GM19023 (cell line): ENCODE measurements at regions not wholly inside any gene's neighbourhood (a gene's known extent, or its start where the extent isn't known, plus 50 kb on each side); places are given as distances from the start of the nearest gene placed in this dataset.
"Not testable (repeated sequence)": the region's sequence is repeated elsewhere in the genome, so short reads cannot be mapped to it uniquely, and the experiment has no call there.

ENCODE experiments used
- ATAC-seq: cut with Tn5 transposase; IDR thresholded peaks from one replicate; pipeline ENCODE4 v1.9.1; 2021; ENCODE audit warnings: mild to moderate bottlenecking, moderate library complexity; ENCODE audit not compliant: unreplicated experiment

- ATAC-seq = no peak
Observed at GRCh38 chr9:106481013-106481609, 381.9 kb upstream of the ZNF462 start.

- no peak for ATAC-seq
Observed at GRCh38 chr9:106482733-106483132, 380.2 kb upstream of the ZNF462 start.

- no peak for ATAC-seq
Observed at GRCh38 chr9:106486685-106487084, 376.3 kb upstream of the ZNF462 start.

- no peak for ATAC-seq
Observed at GRCh38 chr9:106487266-106487665, 375.7 kb upstream of the ZNF462 start.

GRCh38 chr9:106492126-106492525, 370.8 kb upstream of the ZNF462 start:
- ATAC-seq = not testable (repeated sequence)

GRCh38 chr9:106500171-106500570, 362.8 kb upstream of the ZNF462 start:
- ATAC-seq = no peak

- ATAC-seq = not testable (repeated sequence)
Observed at GRCh38 chr9:106501210-106501609, 361.8 kb upstream of the ZNF462 start.

- no peak for ATAC-seq
Observed at GRCh38 chr9:106502930-106503329, 360.0 kb upstream of the ZNF462 start.

GRCh38 chr9:106503759-106504158, 359.2 kb upstream of the ZNF462 start:
- no peak for ATAC-seq

- no peak for ATAC-seq
Observed at GRCh38 chr9:106526716-106527204, 336.2 kb upstream of the ZNF462 start.

GRCh38 chr9:106528158-106528557, 334.8 kb upstream of the ZNF462 start:
- ATAC-seq = no peak

- no peak for ATAC-seq
Observed at GRCh38 chr9:106529616-106530015, 333.4 kb upstream of the ZNF462 start.

- no peak for ATAC-seq
Observed at GRCh38 chr9:106531491-106531890, 331.5 kb upstream of the ZNF462 start.

GRCh38 chr9:106532306-106533015, 330.5 kb upstream of the ZNF462 start:
- ATAC-seq = no peak

- no peak for ATAC-seq
Observed at GRCh38 chr9:106534800-106535199, 328.2 kb upstream of the ZNF462 start.

- ATAC-seq = no peak
Observed at GRCh38 chr9:106535439-106535838, 327.5 kb upstream of the ZNF462 start.

GRCh38 chr9:106557996-106558667, 304.8 kb upstream of the ZNF462 start:
- no peak for ATAC-seq

- ATAC-seq = no peak
Observed at GRCh38 chr9:106560540-106560939, 302.4 kb upstream of the ZNF462 start.

- ATAC-seq = no peak
Observed at GRCh38 chr9:106575823-106576222, 287.1 kb upstream of the ZNF462 start.

- ATAC-seq = no peak
Observed at GRCh38 chr9:106576232-106576760, 286.7 kb upstream of the ZNF462 start.

GRCh38 chr9:106577121-106577520, 285.8 kb upstream of the ZNF462 start:
- no peak for ATAC-seq

GRCh38 chr9:106580546-106580945, 282.4 kb upstream of the ZNF462 start:
- ATAC-seq = no peak
